ENCODE measurements at regions not wholly inside any gene's neighbourhood (a gene's known extent, or its start where the extent isn't known, plus 50 kb on each side); places are given as distances from the start of the nearest gene placed in this dataset.

DNA sequence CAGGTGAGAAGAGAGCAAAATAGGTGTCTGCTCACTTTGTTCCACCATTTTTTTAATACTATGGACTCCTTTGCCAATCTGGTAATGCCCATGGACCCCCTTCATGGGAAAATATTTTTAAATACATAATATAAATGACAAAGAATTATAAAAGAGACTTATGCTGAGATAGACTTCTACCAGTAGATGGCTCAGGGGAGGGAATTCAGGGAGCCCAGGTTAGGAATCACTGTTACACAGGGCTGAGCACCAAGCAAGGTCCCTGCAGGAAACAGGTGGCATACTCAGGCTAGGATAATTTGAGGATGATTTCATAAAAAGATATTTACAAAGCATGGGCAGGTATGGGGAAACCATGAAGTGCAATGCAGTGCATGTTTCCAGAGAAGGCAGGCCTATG, 525.9 kb downstream of the FGF9 start:
- no peak for ATAC-seq

DNA sequence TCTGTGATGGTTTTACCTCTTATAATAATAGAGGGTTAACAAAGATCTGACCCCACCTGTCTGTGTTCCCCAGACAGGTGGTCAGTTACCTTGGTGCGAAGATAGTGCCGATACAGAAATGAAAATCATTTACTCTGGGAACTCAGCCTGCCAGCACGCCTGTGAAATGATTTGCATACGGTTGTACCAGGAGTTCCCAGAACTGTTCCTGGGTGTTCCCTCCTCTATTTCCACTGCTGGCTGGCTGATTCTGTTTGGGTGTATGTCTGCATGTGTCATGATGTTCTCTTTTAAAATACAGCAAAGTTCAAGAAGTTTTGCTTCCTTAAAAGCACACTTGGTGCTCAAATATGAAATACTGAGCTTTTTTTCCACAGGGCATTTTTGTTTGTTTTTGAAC, 527.1 kb downstream of the FGF9 start:
- ATAC-seq, result no peak

DNA sequence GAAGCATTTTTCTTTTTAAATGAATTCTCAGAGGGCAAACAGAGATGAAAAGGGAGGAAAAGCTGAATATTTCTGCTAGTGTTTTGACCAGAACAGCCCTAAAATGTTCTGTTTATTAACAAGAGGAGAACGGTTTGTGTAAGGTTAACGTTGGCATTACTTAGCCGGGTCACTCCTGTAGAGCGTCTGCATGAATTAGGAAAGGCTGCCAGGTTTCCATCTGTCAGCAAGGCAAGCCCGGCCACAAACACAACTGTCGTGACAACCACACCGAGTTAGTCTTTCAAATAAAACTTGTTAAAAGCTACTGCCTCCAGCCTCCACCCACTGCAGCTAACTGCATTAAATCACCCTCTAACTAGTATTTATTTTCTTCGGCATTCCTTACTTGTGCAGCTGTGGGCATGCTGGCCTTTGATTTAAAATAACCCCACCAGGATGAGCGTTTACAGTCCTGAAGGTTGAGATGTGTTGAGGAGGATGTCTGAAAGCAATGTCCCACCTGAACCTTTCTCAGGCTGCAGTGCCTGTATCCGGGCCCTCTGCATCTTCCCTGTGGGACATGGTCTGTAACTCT, 527.9 kb downstream of the FGF9 start:
- no peak for ATAC-seq

DNA sequence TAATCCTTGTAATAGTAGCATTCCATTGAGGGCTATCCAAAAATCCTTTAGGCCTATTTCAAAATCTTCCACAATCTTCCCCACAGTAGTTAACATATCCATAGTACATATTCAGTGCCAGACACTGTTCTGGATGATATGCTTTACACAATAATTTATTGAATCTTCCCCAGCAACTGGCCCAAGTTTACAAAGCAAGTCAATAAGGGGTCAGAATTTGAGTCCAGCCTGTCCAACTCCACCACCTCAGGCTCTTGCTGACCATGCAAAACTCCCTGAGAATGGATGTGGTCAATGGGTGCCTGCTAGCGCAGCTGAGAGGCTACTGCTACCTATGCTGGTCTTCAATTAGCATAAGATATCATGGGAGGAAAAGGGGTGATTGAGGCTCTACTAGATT, 529.6 kb downstream of the FGF9 start:
- ATAC-seq, result no peak

DNA sequence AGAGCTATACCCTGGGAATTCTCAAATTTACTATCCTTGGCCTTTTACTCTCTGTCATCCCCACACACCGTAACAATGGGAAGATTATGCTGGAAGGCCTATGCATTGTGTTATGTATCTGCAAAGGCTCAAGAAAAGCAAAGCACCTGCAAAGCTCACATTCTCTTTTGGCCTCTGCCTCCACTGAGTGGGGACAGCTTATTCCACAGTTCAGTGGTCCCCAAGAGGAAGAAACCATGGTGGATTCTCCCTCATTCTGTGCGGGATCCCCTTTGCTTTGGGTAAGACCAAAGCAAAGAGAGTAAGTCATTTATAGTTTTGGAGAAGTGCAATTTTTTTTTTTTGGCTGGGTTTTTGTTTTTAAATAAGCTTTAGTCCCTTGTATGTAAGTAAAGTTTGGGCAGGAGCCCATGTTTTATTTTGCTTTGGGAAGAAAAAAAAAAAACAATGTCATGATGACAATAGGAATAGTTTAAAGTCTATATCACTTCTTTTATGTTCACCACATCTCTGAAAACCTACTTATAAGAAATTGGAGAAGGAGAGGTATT, 530.6 kb downstream of the FGF9 start:
- ATAC-seq, result no peak

DNA sequence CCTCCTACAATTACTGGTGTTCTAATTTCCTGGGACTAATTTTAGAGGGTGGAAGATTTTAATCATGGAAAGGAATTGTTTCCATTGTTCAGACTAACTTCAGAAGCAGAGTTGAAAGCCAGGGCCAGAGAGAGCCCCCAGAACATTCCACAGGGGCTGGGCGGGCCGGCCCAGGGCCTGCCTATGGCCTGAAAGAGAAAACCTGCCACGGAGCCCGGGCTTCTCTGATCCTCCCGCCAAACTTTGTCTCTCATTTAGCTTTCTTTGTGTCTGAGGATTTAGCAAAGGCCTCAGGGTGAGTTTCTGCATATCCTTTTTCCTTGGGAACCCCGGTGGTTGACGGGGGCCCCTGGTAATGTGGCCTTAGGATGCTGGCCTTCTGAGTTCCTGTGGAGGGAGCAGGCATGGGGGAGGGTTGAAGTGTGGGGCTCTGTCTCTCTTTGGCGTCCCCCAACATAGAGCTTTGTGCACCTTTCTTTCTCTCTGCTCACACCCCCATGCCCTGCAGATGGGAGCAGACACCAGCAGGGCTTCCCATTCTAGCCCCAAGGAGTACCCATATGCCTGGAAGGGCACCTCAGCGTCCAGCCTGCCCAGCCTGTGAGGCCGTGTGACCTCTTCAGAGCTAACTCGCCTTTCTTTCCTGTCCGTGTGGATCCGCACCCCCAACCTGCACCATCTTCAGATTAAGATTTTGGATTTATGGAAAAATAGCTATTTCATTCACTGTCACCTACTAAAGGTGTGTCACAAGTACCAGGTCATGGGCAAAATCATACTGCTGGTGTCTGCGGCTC, 539.5 kb downstream of the FGF9 start:
- ATAC-seq, result no peak

DNA sequence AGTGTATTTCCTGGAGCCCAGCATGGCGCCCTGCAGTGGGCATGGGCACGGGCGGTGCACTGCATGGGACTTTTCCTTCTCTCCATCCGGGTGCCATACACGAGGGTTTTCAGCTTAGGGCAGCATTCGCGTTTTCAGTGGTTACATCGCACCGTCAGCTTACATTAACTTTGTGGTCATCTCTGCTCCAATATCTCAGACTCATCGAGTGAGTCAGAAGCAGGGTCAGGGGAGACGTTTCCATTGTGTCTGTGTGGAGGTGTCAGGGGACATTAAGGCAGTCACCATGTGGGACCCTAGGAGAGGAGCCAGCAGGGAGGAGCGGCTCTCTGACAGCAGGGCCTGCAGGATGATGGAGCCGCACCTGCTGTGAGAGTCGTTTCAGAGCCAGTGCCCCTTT, 541.0 kb downstream of the FGF9 start:
- ATAC-seq, result no peak

DNA sequence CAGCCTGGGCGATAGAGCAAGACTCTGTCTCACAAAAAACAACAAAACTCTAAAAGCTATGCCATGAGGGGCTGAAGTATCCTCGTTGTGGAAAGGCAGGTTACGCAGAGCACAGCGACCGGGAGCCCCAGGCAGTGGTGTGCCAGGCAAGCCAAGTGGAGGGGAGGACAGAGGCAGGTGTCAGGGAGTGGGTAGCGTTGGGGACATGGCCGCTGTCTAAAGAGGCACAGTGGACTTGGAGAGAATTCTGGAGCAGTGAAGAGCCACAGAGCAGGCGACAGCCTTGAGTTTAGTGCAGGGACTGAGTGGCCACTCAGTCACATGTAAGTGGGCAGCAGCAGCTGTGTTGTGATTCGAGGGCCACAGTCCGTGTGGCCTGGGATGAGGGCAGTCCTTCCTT, 541.7 kb downstream of the FGF9 start:
- ATAC-seq, result no peak

DNA sequence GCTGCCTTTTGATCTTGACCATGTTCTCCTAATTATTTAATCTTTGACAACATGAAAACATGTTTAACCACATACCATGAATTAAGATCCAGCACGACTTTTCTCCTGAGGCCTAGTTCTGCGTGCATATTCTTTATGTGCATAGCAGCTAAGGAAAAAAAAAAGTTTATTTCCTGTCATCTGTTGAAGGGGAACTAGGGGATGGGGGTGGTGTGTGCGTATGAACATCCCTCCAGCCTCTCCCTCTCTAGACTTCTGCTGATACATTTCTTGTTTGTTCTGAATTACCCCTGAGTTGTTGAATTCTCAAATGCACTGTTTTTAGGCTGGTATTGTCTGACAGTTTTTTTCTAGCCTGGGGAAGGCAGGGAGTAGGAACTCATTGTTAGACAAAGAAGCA, 543.3 kb downstream of the FGF9 start:
- ATAC-seq, result no peak

DNA sequence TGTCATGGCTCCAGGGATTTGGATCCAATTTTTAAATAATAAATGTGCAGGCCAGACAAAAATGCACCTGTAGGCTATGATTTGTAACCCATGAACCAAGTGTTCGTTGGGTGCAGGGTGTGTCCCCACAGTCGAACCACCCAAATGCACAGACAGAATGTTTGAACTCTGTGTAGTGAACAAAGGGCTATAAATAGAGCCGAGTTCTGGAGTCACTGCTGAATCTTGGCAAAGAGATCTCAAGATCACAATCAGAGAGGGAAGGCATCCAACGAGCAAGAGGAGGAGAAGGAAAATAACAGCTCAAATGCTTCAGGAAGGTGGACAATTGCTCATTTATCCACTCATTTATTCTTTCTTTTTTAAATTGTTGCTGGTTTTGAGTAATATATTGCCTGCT, 547.9 kb downstream of the FGF9 start:
- no peak for ATAC-seq

DNA sequence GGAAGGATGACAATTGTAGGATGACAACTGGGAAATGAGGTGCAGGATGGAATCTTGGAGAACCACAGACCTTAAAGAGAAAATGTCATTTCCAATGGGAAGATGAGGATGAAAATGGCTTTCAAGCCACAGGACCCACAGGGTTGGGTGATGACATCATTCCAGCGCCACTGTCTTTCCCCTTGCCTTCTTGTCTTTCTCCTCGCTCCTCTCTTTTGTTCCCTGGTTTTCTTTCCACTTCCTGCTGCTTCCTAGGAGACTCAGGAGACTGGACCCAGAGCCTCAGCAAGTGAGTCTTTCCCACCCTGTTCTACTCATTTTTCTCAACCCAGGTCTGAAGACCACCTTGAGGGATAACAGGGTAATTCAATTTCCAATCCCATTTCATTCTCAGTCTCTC, 548.8 kb downstream of the FGF9 start:
- ATAC-seq, result no peak

DNA sequence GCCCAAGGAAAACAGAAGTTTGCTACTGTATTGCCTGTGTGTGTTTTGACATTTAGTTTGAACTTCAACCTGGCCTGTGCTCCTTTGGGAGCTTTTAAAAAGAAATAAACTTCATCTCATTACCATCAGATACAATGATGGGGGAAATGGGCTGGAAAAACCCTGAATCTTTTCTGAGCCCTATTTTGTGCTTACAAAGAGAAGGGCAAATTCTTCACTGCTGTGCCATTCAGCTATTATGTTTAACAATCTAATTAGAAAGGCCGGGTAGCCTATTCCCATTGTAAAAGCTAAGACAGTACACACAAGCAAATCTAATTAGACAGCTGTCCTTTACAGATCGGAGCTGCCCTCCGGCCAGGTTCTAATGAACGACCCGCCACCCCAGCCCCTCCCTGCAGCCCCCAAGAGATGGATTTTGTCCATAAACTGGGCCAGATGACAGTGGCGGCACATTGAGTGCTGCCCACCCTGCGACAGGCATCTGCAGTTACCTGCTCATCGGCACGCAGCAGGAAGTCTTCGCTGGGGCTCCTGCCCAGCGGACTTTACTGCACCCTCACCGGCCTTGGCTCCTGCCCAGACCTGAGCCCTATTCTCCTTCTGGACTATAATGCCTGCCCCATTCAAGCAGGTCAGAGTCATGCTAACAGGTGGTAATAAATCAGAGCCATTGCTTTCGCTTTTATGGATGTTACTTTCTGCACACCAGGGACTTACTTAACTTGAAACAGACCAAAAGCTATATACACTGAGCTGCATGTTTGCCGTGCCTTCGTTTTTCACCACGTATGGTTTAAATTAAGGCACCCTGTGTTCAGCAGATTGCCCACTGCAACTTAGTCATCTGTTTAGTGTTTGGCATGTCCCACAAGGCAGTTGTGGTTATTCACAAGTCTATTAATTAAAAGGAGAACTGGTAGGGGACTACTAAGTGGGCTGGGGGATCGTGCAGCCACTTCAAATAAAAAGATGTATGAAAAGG, 549.6 kb downstream of the FGF9 start:
- ATAC-seq, result no peak

DNA sequence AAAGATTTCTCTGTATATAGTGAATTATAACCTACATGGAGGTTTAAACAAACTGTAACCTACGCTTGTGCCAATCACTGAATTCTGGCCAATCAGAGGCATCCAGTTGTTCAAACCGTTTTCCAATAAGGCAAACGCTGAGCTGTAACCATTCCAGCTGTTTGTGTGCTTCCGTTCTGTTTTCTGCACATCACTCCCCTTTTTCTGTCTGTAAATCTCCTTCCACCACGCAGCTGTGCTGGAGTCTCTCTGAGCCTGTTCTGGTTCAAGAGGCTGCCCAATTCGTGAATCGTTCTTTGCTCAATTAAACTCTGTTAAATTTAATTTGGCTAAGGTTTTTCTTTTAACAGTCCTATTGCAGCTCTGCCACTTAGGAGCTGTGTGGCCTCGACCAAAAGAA, 552.5 kb downstream of the FGF9 start:
- ATAC-seq, result no peak

DNA sequence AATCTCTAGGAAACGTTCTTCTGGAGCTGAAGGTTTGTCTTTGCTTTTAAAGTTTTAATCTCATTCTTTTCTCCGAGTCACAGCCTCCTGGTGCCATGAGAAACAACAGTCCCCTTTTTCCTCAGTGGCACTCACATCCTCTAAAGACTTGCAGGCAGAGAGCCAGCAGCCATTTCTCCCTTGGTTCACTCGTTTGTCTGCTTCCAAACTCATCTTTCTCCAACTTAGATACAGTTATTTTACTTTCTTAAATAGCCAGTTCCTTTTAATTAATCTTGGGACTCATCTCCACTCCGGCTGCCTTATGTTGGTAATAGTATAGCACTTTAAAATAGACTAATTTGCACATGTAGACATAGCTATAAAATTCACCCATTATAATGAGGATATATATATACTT, 555.2 kb downstream of the FGF9 start:
- ATAC-seq, result no peak

DNA sequence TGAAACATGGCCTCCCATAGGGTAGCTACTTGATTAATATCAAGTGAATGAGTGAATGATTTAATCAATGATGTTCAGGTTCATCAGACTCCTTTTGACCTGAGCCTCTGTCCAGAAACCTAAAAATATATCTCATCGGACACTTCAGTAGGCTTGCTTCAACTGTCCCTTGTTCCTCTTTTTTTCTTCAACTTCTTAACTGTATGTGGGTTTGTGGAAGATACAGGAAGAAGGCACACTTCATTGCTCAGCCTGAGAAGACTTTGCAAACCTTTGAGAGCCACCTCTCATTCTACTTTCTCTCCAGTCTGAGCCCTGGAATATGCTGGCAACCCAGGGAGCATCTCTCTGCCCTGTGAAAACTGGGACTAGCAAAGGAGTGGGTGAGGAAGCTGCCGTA, 557.0 kb downstream of the FGF9 start:
- no peak for ATAC-seq

DNA sequence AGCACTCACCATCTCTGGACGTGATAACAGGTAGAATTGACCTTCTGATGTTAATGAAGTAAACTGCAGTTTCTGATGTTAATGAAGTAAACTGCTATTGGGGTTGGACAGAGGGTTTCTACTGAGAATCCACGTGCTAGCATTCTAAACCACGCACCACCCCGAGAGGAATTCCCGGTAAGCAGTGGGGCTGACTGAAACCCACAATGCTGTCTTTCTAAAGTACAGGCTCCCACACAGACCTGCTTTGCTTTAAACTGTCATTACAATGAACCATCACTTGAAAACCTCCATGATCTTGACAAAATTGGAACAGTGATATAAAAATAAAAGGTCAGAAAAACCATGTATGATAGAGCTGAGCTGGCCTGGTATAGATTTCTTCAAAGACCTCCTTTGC, 559.0 kb downstream of the FGF9 start:
- no peak for ATAC-seq

DNA sequence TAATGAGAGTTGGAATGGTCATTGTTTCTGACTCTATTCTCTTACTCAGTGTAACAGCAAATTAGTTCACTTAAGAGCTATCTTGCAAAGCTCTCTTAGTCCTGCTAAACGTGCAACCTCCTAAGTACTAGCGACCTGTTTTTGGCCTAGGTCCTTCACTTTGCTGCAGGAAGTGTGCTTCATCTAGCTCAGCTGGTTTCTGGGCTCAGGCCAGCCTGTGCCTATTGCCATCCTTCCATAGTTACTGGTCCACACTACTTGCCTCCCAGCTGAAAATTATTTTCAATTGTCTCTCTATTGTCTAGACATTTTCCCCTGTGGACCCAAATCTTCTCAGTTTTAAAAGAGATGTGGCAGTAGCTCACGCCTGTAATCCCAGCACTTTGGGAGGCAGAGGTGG, 561.3 kb downstream of the FGF9 start:
- no peak for ATAC-seq

DNA sequence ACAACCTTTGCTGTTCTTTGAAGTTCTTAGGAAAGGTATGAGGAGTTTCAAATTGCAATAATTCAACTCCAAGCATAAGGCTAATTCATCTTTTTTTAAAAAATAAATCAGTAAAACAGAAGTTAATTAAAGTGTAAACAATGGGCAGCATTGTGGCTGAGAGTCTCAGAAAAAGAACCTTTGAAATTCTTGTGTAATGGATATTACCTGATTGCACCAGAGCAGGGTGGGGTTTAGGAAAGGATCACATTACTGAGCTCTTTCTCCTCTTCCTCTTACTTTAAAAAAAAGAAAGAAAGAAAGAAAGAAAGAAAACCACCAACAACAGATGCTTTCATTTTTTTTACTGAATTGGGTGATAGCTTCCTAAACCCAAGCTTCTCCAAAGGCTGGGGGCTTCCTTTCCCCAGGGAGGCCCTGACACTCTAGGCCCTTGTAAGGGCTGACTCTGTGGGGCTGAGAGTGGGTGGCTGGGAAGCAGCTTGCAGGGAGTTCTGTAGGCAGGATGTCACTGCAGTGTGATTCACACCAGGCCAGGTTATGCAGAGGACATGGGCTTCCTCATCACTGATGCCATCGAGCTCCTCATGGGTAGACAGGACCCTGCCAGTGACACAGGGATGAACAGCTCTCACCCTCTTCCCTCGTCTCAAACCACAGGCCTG, 564.5 kb downstream of the FGF9 start:
- no peak for ATAC-seq

DNA sequence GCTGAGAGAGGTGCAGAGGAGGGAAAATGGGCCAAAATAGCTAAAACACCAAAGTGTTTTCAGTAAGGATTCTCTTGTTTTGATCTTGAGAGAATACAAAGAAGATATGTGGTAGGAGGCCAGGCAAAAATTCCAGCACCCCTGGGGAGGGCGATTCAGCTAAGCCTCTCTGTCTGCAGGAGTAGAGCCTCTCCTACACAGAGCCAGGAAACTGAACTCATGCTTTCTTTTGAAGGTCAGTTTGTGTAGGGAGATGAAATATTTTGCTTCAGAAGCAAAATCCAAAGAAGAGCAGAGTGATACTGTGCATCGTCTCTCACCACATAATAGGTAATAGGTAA, 565.0 kb downstream of the FGF9 start:
- ATAC-seq, result no peak

DNA sequence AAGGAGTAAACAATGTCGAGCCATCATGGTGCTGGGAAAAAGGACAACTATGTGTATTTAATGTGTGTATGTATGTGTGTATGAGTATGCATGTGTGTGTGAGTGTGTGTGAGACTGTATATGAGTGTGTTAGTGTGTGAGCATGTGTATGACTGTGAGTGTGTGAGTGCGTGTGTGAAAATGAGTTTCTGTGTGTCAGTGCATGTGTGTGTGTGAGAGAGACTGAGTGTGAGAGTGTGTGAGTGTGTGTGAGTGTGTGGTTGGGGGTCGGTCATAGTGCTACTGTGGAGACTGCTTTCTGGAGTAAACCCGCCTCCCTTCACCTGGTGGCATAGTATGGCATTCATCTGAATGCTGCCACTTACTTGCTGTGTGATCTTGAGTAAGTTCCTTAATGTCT, 567.4 kb downstream of the FGF9 start:
- no peak for ATAC-seq

DNA sequence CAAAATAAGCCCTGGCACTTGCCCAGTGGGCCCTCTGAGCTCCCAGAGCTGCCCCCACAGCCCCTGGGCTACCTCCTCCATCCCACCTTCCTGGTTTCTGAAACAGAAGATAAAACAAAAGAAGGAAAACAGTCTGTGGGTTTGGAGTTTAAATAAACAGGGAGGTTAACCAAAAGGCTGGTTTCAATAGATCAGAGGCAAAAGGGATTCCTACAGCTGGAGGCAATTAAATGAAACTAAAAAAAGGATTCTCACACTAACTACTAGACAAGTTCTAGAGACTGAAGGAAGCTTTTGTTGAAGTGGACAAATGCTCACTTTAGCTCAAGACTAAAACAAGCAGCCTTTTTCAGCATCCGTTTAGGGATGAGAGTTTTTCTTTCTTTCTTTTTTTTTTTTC, 569.8 kb downstream of the FGF9 start:
- no peak for ATAC-seq

DNA sequence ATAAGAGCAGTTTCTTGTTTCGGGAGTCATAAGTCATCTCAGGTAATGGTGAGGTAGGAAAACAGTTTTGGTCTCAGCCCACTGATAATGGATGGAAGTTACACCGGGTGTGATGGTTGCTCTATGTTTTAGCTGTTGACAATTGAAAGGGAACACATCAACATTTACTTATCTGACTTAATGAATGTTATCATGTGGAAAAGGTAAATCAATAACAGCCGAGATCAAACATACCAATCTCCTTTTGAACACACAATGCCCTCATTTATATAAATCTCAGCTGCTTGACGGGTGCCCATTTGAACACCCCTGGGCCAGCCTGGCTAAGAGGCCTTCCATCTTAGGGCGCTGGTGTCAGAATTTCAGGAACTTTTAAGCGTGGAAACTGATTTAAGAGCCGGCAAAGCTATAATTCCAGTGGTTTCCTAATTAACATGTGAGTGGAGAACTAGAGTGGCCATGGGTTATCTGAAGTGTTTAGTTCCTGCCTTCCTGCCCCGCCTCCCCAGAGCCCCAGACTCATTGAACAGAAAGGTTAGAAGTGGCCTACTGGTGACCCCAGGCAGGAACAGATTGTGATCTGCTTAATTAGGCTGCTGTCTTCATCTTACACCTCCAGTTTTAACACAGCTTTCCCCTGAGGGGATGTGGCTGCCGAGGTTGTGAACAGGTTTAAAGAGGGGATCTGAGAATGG, 572.7 kb downstream of the FGF9 start:
- ATAC-seq, result no peak

Measured in activated CD4-positive, CD25-positive, alpha-beta regulatory T cell treated with anti-CD3 and anti-CD28 coated beads, Interleukin-2, amount 50 U/mL, for 24 hours (primary cell).